Left renal cortex interstitium (tissue), 4 donors: ENCODE measurements at regions not wholly inside any gene's neighbourhood (a gene's known extent, or its start where the extent isn't known, plus 50 kb on each side); places are given as distances from the start of the nearest gene placed in this dataset.
"Not testable (repeated sequence)": the region's sequence is repeated elsewhere in the genome, so short reads cannot be mapped to it uniquely, and the experiment has no call there.

Experiments
- DNase-seq, 4 donors: peaks; one replicate each; pipeline ENCODE4 v3.0.0-alpha.2; 2013; ENCODE audit warnings: low read depth in 4 of 4, low spot score in 2 of 4, missing footprints in 1 of 4

GRCh38 chr10:46095943-46096342 lies 49.9 kb upstream of the MSMB start:
- not testable (repeated sequence) for DNase-seq

- no peak for DNase-seq
Measured at GRCh38 chr10:46096446-46096845, 50.4 kb upstream of the MSMB start.

GRCh38 chr10:46096909-46097575 lies 51.0 kb upstream of the MSMB start:
- DNase-seq: no peak

GRCh38 chr10:46097576-46098317 lies 51.7 kb upstream of the MSMB start:
- DNase-seq: no peak

- DNase-seq: no peak
Measured at GRCh38 chr10:46098386-46098785, 52.3 kb upstream of the MSMB start.

GRCh38 chr10:46098925-46099324 lies 52.9 kb upstream of the MSMB start:
- DNase-seq: not testable (repeated sequence)

- no peak for DNase-seq
Measured at GRCh38 chr10:46104071-46104585, 58.1 kb upstream of the MSMB start.

GRCh38 chr10:46105416-46105815 lies 59.3 kb upstream of the MSMB start:
- not testable (repeated sequence) for DNase-seq

- peak in 1 of 4 donors; percentile 7 for DNase-seq
Measured at GRCh38 chr10:46105856-46106409, 59.9 kb upstream of the MSMB start.

GRCh38 chr10:46106410-46107255 lies 60.6 kb upstream of the MSMB start:
- DNase-seq: peak in 2 of 4 donors; percentile 34 to 40

- DNase-seq: not testable (repeated sequence)
Measured at GRCh38 chr10:46108158-46108499, 62.1 kb upstream of the MSMB start.

GRCh38 chr10:46154271-46154670 lies 108.2 kb upstream of the MSMB start:
- not testable (repeated sequence) for DNase-seq

- not testable (repeated sequence) for DNase-seq
Measured at GRCh38 chr10:46154683-46155082, 108.6 kb upstream of the MSMB start.

GRCh38 chr10:46156866-46157265 lies 110.8 kb upstream of the MSMB start:
- DNase-seq: not testable (repeated sequence)

- DNase-seq: no peak
Measured at GRCh38 chr10:46169736-46170135, 117.1 kb upstream of the ANTXRL start.

GRCh38 chr10:46170789-46171188 lies 116.0 kb upstream of the ANTXRL start:
- DNase-seq: no peak

- DNase-seq: no peak
Measured at GRCh38 chr10:46171661-46172060, 115.1 kb upstream of the ANTXRL start.

- DNase-seq: no peak
Measured at GRCh38 chr10:46175296-46175695, 111.5 kb upstream of the ANTXRL start.

- DNase-seq: no peak
Measured at GRCh38 chr10:46175831-46176230, 111.0 kb upstream of the ANTXRL start.

GRCh38 chr10:46187431-46187830 lies 99.4 kb upstream of the ANTXRL start:
- not testable (repeated sequence) for DNase-seq

- DNase-seq: no peak
Measured at GRCh38 chr10:46197050-46197449, 89.7 kb upstream of the ANTXRL start.
